Upper lobe of left lung (tissue), 4 donors: ENCODE measurements at regions not wholly inside any gene's neighbourhood (a gene's known extent, or its start where the extent isn't known, plus 50 kb on each side); places are given as distances from the start of the nearest gene placed in this dataset.

Experiments used
- CTCF ChIP-seq, 6 experiments: fragments of 450-650 bp in 4 of 6; fragments of 200-600 bp in 2 of 6; sonication (generic) in 2 of 6; IDR thresholded peaks; one replicate each; pipeline ENCODE4 v1.5.1; 2016 to 2019; ENCODE audit warnings: antibody characterized with exemption in 6 of 6
- POLR2A ChIP-seq, 4 donors: fragments of 450-650 bp; IDR thresholded peaks; one replicate each; pipeline ENCODE4 v1.5.1; 2016 to 2017; ENCODE audit warnings: antibody characterized with exemption in 4 of 4, mild to moderate bottlenecking in 2 of 4
- POLR2AphosphoS5 ChIP-seq, 2 donors: sonication (generic); formaldehyde crosslinking; IDR thresholded peaks; one replicate each; pipeline ENCODE4 v1.5.1; 2017; ENCODE audit warnings: antibody characterized with exemption in 2 of 2

- TF ChIP-seq CTCF (IDR thresholded peaks at IDR 0.05) (no peak), POLR2AphosphoS5 (IDR thresholded peaks at IDR 0.05) (no peak), POLR2A (IDR thresholded peaks at IDR 0.05) (no peak)
These were observed 179.6 kb downstream of the RNF144A start for GRCh38 chr2:7096726-7097352.
